HG02870 (cell line): ENCODE measurements at regions not wholly inside any gene's neighbourhood (a gene's known extent, or its start where the extent isn't known, plus 50 kb on each side); places are given as distances from the start of the nearest gene placed in this dataset.
A peak's percentile ranks its signal among the peaks of the same experiment; 100 is the strongest.
"Not testable (repeated sequence)": the region's sequence is repeated elsewhere in the genome, so short reads cannot be mapped to it uniquely, and the experiment has no call there.

Source experiments
- ATAC-seq: cut with Tn5 transposase; IDR thresholded peaks from one replicate; pipeline ENCODE4 v1.9.1; 2021; ENCODE audit warnings: mild to moderate bottlenecking, moderate library complexity; ENCODE audit not compliant: unreplicated experiment

DNA sequence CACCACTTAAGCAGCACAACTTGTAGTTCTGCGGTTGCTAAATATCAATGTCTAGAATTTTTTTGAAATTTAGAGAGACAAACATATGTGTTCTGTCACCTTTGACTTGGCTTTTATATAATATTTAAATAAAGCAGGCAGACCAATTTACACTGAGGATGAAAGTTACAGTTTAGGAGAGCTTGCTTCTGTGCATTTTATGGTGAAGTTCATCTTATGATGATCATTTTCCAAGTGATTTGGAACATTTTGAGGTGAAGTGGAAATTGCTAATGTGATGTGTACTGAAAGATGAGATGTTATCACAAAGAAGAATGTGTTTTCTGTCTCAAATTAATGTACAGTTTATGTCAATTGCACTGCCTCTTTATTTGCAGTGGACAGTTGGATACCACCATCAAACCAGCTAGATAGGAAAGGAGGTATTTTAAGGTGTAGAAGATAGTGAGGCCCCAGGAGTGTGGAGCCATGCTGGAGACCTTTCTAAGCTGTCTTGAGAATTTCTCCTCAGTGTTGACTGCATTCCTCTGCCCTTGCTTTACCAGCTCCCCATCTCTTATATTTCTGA is 461.9 kb downstream of the UTRN start:
- ATAC-seq, result no peak

- no peak for ATAC-seq
Observed at GRCh38 chr6:144749263-144749662, 464.1 kb downstream of the UTRN start.

DNA sequence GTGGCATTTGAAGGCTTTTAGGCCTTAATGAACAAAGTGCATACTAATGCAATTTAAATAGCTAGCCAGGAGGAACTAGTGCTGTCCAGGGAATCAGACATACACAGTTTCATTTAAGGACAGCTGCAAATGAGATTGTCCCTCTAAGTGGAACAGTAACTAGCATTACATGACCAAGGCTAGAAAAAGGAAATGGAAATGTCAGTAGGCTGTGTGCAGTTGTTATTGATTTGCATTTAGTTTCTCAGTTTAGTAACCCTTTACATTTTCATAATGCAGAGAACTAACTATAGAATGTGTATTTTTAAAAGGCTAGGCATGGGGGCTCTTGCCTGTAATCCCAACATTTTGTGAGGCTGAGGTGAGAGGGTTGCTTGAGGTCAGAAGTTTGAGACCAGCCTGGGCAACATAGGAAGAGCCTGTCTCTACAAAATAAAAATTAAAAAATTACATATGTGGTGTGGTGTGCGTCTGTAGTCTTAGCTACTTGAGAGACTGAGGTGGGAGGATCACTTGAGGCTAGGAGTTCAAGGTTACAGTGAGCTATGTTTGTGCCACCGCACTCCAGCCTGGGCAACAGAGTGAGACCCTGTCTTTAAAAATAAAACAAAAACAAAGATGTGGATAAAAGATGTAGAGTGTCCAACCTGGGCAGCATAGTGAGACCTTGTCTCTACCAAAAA is 468.0 kb downstream of the UTRN start:
- ATAC-seq, result peak; percentile 92

- no peak for ATAC-seq
Observed at GRCh38 chr6:144756469-144756868, 471.3 kb downstream of the UTRN start.

DNA sequence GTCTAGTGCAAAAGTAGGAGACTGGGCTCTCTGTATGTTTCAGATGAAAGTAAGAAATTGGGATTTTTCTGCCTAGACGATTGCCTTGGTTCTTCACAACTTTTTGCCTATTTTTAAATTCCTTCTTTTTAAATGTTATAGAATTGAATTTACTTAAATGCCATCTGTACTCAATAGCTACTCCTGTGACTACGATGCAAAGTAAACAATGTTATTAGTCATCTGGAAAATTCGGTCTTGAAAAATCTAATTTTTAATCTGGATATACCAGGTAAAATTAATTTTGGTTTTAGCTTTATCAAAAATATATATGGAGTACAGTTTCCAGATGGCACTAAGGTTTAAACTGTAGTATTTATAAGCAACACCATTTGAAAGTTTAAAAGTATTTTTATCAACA is 472.2 kb downstream of the UTRN start:
- no peak for ATAC-seq

GRCh38 chr6:144757730-144758129 is 472.6 kb downstream of the UTRN start:
- no peak for ATAC-seq

DNA sequence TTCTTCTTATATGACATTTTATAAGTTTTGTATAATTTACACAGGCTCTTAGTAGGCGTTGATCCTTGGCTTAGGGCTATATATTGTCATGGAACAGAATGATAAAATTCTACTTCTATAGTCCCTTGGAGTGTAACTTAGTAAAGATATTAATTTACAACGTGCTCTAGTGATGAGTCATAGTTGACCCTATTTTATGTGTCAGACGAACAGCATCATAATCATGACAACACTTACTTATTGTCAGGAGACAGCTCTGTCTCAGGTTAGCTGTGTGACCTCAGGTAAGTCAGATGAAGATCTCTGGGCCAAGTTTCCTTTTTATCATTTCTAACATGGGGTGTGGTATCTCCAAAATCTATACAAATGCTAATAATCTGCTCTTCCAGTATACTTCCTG is 473.5 kb downstream of the UTRN start:
- ATAC-seq, result peak; percentile 62

DNA sequence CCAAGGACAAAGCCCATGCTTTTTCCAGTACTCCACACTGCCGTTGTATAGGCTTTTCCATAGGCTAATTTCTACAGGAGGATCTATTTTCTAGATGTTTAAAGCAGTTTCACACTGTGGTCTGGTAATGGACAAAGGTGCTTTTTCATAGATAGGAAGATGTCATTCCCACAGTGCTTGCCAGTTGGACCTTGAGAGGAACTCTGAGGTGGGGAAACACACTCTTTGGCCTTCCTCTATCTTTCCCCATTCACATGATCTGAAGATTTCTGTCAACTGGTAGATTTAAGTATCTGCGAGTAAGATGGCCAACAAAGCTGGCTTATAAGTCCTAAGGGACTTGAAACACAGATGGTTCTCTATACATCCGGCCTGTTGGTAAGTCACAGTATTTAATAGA is 477.3 kb downstream of the UTRN start:
- ATAC-seq, result no peak

DNA sequence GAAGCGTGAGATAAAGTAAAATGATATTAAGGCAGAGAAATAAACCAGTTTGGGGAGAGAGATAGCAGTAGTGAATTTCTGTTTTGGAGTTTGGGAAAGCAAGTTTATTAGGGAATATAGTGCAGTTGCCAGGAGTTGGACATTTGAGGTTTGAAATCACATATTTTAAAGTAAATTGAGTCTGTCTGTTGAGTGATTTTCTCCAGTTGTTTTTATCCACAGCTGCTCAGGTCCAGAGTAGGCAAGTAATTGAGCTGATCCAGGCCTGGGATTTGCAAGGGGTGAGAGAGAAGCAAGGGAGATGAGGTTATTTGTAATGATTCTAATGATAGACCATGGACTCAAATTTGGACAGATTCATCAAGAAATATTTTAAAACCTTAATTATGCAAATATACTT is 481.9 kb downstream of the UTRN start:
- ATAC-seq, result no peak

GRCh38 chr6:144768551-144769075 is 483.5 kb downstream of the UTRN start:
- ATAC-seq, result no peak

DNA sequence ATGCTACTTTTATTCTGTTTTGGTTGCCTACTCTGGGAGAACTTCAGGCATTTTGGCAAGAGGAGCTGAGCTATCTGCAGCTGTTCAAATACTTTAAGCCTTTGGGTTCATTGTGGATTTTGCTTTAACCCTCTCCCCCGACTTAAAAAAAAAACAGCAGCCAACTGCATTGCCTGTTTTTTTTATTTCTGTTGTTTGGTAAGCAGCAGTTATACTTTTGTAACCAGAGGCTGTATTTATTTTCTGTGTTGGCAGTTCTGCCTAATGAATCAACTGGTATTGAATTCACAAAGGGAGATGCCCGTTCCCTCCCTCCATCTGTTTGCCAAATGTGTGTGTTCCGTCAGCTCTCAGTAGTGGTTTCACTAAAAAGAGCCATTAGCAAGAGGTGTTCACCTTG is 484.0 kb downstream of the UTRN start:
- ATAC-seq, result no peak

DNA sequence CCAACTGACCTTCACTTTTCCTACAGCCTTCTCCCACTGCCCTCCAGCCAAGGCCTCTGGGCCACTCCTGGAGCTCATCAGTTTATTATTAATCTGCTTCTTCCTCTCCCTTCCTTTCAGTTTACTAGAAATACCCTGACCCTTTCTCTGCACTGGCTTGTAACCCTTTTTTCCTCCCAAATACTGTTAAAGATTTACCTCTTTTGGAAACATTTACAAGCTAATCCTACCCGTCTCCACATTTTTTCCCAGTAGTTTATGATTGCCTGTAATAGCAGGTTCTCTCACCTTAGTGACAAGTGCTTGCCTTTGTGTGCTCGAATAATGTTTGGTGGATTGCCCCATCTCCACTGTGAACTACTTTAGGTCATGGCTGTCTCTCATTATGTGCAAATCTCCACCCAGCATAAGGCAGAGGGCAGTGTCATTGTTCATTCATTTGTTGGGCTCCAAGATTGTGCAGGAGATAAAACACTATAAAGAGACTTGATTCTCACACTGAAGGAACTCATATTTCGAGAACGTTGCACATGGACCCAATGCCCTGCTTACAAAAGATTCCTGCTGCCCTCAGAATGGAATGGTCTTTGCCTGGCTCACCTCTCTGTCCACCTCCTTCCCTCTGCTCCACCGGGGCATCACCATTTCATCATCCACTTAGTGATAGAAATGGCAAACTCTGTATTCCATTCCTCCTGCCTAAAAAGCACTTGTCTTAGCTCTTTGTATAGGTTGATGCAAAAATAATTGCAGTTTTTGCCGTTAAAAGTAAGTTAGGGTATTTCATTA is 491.1 kb downstream of the UTRN start:
- no peak for ATAC-seq

GRCh38 chr6:144777249-144777648 is 492.1 kb downstream of the UTRN start:
- no peak for ATAC-seq

GRCh38 chr6:144778056-144778455 is 492.9 kb downstream of the UTRN start:
- ATAC-seq, result no peak

- no peak for ATAC-seq
Observed at GRCh38 chr6:144778773-144779492, 493.8 kb downstream of the UTRN start.

DNA sequence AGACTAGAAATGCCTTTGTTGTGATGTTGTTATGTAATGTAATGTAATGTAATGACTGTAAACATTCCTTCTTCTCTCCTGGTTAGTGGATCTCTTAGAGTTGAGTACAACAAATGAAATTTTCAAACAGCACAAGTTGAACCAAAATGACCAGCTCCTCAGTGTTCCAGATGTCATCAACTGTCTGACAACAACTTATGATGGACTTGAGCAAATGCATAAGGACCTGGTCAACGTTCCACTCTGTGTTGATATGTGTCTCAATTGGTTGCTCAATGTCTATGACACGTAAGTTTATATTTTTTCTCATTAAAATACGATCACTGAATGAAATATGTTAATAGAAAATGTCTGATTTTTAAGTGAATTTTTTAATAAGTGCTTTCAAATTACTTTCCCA is 496.7 kb downstream of the UTRN start:
- ATAC-seq, result no peak

DNA sequence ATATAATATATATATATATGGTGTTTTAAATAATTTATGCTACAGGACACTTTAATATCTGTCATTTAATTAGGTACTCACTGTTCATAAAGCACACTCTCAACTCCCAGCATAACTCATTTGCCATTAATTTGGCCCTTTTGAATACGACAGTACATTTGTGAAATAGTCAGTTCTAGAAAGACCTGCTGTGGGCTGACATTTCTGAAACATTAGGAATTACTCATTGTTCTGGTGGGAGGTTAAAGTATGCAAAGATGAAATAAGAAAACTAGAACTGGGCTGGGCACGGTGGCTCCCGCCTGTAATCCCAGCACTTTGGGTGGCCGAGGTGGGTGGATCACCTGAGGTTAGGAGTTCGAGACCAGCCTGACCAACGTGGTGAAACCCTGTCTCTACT is 497.5 kb downstream of the UTRN start:
- no peak for ATAC-seq

DNA sequence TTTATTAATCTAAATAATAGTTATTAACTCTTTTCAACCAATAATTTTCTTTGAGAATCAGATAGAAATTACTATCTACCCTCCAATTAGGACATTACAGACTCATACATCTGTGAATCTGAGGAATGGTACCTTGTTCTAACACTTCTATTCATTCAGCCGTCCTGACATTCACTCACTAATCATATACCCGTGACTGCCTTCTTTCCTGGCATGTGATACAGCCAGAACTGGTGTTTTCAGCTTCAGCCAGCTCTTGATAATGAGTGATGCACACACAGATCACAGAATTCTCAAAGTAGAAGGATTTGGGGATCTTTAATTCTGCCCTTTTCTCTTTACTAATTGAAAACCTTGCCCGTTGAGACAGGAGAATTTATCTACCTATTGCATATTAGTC is 499.9 kb downstream of the UTRN start:
- no peak for ATAC-seq

GRCh38 chr6:144786825-144787224 is 501.7 kb downstream of the UTRN start:
- ATAC-seq, result no peak

DNA sequence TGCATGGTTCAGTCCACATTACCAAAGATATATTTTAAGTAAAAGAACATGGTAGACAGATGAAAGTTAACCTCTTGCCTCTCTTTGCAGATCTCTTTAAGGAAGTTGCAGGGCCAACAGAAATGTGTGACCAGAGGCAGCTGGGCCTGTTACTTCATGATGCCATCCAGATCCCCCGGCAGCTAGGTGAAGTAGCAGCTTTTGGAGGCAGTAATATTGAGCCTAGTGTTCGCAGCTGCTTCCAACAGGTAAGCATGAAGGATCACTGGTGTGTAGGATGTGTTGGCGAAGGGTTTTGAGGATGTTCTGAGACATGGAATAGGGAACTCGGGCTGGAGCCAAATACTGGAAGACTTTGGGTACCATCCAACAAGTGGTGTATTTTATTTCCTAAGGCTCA is 508.6 kb downstream of the UTRN start:
- ATAC-seq, result no peak

- not testable (repeated sequence) for ATAC-seq
Observed at GRCh38 chr6:144795022-144795421, 509.9 kb downstream of the UTRN start.
